ENCODE measurements at regions not wholly inside any gene's neighbourhood (a gene's known extent, or its start where the extent isn't known, plus 50 kb on each side); places are given as distances from the start of the nearest gene placed in this dataset.
A peak's percentile ranks its signal among the peaks of the same experiment; 100 is the strongest.

DNA sequence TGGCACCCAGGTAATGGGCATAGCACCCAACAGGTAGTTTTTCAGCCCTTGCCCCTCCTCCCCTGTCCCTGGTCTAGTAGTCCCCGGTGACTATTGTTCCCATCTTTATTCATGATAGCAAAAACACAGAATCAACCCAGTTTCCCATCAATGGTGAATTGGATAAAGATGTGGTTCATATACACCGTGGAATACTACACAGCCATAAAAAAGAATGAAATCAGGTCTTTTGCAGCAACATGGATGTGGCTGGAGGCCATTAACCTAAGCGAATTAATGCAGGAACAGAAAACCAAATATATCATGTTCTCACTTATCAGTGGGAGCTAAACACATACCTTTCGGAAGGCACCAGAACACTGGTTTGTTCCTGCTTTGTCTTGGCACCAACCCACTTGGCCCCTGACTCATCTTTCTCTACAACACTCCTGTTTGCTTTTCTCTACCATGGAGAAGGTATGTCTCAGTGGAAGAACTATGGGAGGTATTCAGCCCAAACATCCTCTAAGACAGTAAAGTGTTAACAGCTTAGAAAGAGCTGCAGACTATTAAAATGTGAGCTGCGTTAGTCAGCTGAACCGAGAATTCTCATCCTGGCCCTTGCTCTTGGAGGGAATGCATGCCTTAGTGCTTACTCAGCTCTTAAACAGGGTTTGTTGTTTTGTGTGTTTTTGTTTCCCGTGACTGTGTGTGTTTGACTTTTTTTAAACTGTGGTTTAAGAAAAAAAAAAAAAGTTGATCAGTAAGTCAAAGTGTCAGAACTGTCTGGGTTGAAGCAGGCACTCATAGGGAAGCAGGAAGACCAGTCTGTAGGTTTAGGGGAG is 203.0 kb downstream of the TOMM20 start (continued):
- TF ChIP-seq ELF1 (tag; IDR thresholded peaks at IDR 0.05) (no peak), HSF4 (CRISPR knock-in tag; IDR thresholded peaks at IDR 0.05; ENCODE audit: borderline replicate concordance) (no peak), C11orf30 (IDR thresholded peaks at IDR 0.05; ENCODE audit: low read depth) (peak; percentile 77), TAL1 (IDR thresholded peaks at IDR 0.05) (no peak), SIN3B (IDR thresholded peaks at IDR 0.05; ENCODE audit: low read depth) (no peak), PHF21A (IDR thresholded peaks at IDR 0.05; ENCODE audit: borderline replicate concordance, low read depth) (no peak), ADNP (tag; IDR thresholded peaks at IDR 0.05) (0 out of 2 replicates have a peak, but pooled peaks have one; percentile 53), RBM25 (IDR thresholded peaks at IDR 0.05; ENCODE audit: low read depth, low read length, severe bottlenecking) (peak; percentile 67), ATF7 (IDR thresholded peaks at IDR 0.05) (no peak), FUS (optimal IDR thresholded peaks at IDR 0.05; ENCODE audit: low read depth, low read length) (no peak), ETS2 (tag; IDR thresholded peaks at IDR 0.05; ENCODE audit: borderline replicate concordance, poor library complexity, severe bottlenecking) (no peak), ZNF316 (IDR thresholded peaks at IDR 0.05) (peak; percentile 77), ZFX (CRISPR knock-in tag; IDR thresholded peaks at IDR 0.05) (no peak), JUN (IDR thresholded peaks at IDR 0.05; ENCODE audit: borderline replicate concordance, low read depth, low read length) (no peak), JUN (CRISPR knock-in tag; IDR thresholded peaks at IDR 0.05; ENCODE audit: borderline replicate concordance) (no peak), FOSL1 (tag; conservative IDR thresholded peaks at IDR 0.05) (peak; percentile 54), RBM39 (optimal IDR thresholded peaks at IDR 0.05; ENCODE audit: low read depth, low read length) (no peak), HIVEP1 (CRISPR knock-in tag; IDR thresholded peaks at IDR 0.05) (no peak), EHMT2 (IDR thresholded peaks at IDR 0.05) (no peak), KDM1A (IDR thresholded peaks at IDR 0.05) (0 out of 4 replicates have a peak, but pooled peaks have one; percentile 20 to 31), SMAD3 (CRISPR knock-in tag; conservative IDR thresholded peaks at IDR 0.05) (no peak)
- TF ChIP-seq, protein P1, sequence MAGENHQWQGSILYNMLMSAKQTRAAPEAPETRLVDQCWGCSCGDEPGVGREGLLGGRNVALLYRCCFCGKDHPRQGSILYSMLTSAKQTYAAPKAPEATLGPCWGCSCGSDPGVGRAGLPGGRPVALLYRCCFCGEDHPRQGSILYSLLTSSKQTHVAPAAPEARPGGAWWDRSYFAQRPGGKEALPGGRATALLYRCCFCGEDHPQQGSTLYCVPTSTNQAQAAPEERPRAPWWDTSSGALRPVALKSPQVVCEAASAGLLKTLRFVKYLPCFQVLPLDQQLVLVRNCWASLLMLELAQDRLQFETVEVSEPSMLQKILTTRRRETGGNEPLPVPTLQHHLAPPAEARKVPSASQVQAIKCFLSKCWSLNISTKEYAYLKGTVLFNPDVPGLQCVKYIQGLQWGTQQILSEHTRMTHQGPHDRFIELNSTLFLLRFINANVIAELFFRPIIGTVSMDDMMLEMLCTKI (IDR thresholded peaks at IDR 0.05; ENCODE audit: partially characterized antibody) = no peak
- TF ChIP-seq, protein P2, sequence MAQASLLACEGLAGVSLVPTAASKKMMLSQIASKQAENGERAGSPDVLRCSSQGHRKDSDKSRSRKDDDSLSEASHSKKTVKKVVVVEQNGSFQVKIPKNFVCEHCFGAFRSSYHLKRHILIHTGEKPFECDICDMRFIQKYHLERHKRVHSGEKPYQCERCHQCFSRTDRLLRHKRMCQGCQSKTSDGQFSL (CRISPR knock-in tag; IDR thresholded peaks at IDR 0.05) = no peak
- TF ChIP-seq, protein P2 (tag; IDR thresholded peaks at IDR 0.05) = no peak
- TF ChIP-seq, protein P3, sequence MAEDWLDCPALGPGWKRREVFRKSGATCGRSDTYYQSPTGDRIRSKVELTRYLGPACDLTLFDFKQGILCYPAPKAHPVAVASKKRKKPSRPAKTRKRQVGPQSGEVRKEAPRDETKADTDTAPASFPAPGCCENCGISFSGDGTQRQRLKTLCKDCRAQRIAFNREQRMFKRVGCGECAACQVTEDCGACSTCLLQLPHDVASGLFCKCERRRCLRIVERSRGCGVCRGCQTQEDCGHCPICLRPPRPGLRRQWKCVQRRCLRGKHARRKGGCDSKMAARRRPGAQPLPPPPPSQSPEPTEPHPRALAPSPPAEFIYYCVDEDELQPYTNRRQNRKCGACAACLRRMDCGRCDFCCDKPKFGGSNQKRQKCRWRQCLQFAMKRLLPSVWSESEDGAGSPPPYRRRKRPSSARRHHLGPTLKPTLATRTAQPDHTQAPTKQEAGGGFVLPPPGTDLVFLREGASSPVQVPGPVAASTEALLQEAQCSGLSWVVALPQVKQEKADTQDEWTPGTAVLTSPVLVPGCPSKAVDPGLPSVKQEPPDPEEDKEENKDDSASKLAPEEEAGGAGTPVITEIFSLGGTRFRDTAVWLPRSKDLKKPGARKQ (CRISPR knock-in tag; IDR thresholded peaks at IDR 0.05) = no peak
- TF ChIP-seq, protein P4, sequence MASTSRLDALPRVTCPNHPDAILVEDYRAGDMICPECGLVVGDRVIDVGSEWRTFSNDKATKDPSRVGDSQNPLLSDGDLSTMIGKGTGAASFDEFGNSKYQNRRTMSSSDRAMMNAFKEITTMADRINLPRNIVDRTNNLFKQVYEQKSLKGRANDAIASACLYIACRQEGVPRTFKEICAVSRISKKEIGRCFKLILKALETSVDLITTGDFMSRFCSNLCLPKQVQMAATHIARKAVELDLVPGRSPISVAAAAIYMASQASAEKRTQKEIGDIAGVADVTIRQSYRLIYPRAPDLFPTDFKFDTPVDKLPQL (IDR thresholded peaks at IDR 0.05; ENCODE audit: extremely low read depth, insufficient read length) = no peak

Measured in K562 (cell line).